ENCODE measurements at regions not wholly inside any gene's neighbourhood (a gene's known extent, or its start where the extent isn't known, plus 50 kb on each side); places are given as distances from the start of the nearest gene placed in this dataset.
"Not testable (repeated sequence)": the region's sequence is repeated elsewhere in the genome, so short reads cannot be mapped to it uniquely, and the experiment has no call there.

DNA sequence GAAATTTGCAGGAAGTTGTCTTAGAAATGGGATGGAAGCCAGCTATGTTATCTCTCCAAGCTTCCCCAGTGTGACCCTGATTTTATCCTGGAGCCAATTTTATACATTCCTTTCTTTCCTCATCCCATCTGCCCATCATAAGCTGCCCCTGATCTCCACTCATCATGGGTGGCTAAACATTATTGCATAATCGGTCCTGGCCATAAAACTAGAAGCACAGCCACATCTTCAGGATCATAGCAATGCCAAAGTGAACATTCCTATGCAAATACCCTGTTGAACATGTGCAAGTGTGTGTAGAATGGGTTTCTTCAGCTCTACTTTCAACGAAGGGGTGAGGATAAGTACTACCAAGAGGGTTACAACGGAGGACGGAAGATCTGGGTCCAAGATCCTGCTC, 50.6 kb upstream of the COG2 start:
- DNase-seq (ENCODE audit: low spot score), result no peak

- DNase-seq (ENCODE audit: low spot score), result no peak
These were observed 52.3 kb upstream of the COG2 start for GRCh38 chr1:230589951-230590350.

- no peak for DNase-seq (ENCODE audit: low spot score)
These were observed 53.9 kb upstream of the COG2 start for GRCh38 chr1:230588323-230588746.

DNA sequence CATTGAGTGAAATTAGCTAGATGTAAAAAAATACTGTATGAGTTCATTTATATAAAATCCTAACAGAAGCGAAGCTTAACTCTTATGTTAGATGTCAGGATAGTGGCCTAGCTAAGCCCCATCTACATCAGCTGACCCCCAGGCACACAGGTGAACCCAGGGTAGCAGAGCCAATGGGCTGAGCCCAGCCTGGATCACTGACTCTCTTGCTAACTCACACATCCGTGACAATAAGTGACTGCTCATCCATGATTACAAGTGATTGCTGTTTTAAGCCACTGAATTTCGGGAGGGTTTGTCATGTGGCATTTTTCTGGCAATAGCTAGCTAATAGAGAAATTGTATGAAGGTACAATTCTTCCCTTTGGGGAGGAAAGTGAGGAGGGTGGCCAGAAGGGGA, 55.2 kb upstream of the COG2 start:
- DNase-seq (ENCODE audit: low spot score), result no peak

DNA sequence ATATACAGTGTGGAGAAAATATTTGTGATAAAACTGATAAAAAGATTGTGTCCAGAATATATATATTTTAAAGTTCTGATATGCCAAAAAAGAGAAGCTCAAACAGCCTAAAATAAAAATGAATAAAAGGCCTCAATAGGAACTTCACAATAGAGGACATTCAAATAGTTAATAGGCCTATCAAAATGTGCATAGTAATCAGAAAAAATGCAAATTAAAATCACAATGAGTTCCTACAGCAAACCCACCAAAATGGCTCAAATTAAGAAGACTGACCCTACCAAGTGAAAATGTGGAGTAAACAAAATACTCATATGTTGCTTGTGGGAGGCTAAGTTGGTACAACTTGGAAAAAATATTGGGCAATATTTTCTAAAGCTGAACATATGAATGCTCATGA, 57.6 kb upstream of the COG2 start:
- DNase-seq (ENCODE audit: low spot score), result no peak

DNA sequence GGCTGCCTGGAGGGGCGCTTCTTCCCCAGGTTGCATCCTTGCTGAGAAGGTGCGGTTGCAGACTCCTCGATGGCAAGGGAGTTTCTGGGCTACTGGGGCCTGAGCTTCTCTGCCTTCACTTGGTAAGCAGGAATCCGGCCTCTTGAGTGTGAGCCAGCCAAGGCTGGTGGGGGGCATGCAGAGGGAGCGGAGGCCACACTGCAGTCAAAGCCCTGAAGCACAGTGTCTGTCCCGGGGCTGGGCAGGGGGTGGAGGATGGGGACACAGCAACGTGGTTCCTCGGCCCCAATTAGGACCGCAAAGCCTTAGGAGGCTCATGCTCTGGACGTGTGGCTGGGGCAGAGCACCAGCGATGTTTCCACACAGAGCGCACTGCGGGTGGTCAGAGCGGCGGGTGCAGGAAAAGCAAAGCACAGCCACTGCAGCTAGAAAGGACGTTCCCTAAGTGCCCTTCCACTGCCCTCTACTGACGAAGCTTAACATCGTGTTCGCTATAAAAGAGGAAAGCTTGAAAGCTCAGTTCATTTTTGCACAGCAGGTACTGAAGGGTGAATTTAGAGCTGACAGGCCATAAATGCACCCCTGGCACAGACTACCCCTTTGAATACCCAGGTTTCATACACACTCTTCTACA, 60.7 kb upstream of the COG2 start:
- no peak for DNase-seq (ENCODE audit: low spot score)

- no peak for DNase-seq (ENCODE audit: low spot score)
These were observed 63.7 kb upstream of the COG2 start for GRCh38 chr1:230578616-230579015.

DNA sequence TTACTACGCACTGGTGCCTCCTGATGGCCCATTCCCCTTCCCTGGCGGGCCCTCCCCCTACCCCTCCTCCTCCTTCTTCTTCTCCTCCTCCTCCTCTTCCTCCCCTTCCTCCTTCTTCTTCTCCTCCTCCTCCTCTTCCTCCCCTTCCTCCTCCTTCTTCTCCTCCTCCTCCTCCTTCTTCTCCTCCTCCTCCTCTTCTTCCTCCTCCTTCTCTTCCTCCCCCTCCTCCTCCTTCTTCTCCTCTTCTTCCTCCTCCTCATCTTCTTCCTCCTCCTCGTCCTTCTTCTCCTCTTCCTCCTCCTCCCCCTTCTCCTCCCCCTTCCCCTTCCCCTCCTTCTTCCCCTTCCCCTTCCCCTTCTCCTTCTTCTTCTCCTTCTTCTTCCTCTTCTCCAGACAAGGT, 64.7 kb upstream of the COG2 start:
- no peak for DNase-seq (ENCODE audit: low spot score)

GRCh38 chr1:230575886-230576500, 66.3 kb upstream of the COG2 start:
- DNase-seq (ENCODE audit: low spot score), result no peak

- DNase-seq (ENCODE audit: low spot score), result no peak
These were observed 67.8 kb upstream of the COG2 start for GRCh38 chr1:230574502-230574901.

- no peak for DNase-seq (ENCODE audit: low spot score)
These were observed 68.6 kb upstream of the COG2 start for GRCh38 chr1:230573658-230574057.

DNA sequence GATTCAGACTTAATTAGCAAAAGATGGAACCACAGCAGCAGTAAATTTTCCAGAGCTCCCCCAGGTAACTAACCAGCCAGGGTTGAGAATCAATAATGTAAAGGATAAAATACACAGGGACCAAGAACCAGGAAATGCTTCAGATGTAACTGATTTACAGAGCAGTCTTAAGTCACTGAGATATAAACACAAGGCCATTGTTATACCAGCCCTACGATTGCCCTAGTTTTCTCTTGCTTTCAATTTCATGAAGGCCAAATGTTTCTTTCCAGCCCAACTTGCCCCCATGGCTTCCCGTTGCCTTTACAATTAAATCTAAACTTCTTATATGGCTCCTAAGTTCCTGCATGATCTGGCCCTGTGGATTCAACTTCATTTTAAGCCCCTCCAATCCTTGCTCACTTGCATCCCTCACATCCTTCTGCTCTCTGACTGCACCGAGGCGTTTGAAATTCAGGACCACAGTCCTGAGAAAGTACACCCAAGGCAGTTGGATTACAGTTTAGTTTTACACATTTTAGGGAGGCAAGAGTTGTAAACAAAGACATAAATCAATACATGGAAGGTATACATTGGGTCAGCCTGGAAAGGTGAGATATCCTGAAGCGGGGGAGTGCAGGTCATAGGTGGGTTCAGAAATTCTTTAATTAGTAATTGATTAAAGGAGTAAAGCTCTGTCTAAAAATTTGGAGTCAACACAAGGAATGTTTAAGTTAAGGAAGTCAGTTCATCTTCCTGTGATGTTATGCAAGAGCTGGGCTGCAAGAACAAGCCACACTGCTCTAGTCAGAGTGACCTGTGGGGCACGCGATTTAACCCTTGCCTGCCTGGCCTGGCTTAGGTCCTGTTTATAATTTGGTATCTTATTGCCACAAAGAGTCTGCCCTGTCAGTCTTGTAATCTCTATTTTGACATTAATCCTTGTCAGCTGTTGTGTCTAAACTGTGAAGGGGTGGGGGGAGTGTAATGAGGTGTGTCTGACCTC, 69.9 kb upstream of the COG2 start:
- DNase-seq (ENCODE audit: low spot score), result no peak

DNA sequence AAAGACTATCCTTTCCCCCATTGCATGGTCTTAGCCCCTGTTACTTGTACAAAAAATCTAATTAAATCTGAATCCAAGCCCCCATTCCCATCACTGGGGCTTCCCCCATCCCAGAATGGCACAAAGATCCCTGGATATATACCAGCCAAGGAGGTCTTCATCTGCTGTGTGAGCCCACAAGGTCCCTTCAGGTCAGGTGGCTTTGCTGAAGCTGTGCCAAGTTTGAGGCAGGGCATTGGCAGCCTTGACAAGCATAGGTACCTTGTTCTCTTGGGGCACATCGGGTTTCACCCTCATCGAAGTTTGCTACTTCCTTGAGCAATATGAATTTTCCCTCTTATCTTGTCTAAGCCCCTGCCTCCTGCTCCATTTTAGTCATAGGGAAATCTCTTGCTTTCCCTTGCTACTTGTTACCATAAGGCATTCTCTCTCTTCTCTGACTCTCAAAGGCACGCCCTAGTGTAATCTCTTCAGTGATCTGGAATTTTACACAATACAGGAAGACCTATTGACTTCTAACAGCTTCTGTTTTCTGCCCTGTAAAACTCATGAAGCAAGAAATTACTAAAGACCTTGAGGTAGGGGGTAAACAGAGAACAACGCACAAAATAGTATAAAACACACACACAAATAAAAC, 71.4 kb upstream of the COG2 start:
- DNase-seq (ENCODE audit: low spot score), result no peak

GRCh38 chr1:230569201-230569600, 73.1 kb upstream of the COG2 start:
- no peak for DNase-seq (ENCODE audit: low spot score)

DNA sequence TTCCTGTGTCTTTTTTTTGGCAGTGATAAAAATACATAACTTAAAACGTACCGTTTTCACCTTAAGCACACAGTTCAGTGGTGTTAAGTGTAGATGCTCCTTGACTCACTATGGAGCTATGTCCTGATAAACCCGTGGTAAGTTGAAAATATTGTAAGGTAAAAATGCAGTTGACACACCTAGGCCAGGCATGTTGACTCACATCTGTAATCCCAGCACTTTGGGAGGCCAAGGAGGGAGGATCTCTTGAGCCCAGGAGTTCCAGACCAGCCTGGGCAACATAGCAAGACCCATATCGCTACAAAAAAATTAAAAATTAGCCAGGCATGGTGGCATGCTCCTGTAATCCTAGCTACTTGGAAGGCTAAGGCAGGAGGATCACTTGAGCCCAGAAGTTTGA, 73.6 kb upstream of the COG2 start:
- DNase-seq (ENCODE audit: low spot score), result no peak

DNA sequence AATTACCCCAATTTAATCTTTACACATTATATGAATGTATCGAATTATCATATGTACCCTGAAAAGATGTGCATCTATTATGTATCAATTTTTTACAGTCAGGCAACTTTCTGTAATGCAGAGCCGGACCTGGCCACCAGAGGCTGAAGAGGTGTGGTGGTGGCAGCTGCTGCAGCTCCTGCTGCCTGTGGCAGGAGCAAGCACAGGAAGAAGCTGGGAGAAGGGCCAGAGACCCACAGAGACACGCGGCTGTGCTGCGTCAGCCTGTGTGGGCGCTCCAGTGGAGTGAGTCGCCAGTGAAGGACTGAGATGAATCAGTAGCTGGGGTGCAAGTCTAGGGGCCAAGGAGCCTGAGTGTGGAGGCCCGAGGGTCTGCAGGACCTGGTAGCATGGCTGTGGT, 74.3 kb upstream of the COG2 start:
- DNase-seq (ENCODE audit: low spot score), result no peak

DNA sequence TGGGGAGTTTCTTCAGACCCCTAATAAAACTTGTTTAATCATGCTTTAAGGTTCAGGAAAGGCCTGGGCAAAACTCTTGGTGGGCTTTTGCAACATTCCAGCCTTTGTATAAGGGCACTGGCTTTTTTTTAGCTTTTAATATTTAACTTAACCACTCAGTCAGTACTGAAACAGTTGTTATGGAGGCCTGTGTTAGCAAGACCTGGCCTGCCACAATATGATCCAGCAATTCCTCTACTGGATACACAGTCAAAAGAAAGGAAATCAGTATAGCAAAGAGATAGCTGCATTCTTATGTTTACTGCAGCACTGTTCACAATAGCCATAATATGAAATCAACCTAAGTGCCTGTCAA, 75.1 kb upstream of the COG2 start:
- DNase-seq (ENCODE audit: low spot score), result no peak

DNA sequence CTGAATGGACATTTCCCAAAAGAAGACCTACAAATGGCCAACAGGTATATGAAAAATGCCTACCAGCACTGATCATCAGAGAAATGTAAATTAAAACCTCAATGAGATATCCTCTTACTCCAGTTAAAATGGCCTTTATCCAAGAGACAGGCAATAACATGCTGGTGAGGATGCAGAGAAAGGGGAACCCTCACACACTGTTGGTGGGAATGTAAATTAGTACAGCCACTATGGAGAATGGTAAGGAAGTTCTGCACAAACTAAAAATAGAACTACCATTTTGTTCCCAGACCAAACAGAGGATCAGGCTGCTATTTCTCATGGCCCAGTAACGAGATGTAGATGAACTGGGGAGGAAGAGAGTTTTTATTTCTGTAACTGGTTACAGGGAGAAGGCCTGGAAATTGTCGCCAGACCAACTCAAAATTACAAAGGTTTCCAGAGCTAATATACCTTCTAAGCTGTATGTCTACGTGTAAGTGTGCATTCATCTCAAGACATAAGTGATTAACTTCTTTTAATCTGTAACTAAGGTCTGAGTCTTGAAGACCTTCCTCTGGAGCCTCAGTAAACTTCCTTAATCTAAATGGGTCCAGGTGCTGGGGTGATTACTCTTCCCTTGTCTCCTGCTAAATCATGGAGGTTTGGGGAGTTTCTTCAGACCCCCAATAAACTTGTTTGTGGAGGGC, 75.6 kb upstream of the COG2 start:
- DNase-seq (ENCODE audit: low spot score), result not testable (repeated sequence)

DNA sequence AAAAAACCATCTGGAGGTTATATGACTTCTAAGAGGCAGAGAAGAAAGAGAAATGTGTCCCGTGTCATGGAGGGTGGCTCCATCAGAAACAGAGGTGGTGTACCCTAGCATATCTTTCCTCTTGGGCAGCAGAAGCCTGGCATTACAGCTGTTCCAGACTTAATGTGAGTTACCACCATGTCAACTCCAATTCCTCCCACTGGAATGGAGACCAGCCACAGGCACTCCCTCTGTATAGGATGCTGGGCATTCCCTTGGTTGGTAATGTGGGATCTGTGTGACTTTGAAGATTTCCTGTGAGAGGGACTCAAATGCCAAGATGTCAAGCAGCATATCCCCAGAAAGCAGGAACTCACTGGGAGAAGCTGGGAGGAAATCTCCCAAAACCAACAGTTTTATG, 77.1 kb upstream of the COG2 start:
- DNase-seq (ENCODE audit: low spot score), result no peak

GRCh38 chr1:230563591-230563990, 78.7 kb upstream of the COG2 start:
- no peak for DNase-seq (ENCODE audit: low spot score)

DNA sequence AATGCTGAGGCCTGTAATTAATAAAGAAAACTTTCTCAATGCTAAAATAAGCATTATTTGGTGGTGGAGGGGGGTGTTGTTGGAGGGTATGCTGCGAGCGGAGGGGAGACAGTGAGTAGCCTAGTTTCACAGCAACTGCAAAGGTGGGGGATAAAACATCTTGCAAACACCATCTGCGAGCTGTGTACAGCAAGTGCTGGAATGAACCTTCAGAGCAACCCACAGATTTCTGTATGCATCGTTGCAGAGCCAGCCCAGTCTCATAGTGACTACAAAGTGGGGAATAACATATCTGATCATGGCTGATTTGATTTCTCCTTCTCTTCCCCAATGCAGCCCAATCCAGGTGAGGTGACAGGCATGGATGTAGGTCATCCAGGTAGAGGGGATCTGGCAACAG, 80.7 kb upstream of the COG2 start:
- DNase-seq (ENCODE audit: low spot score), result no peak

DNA sequence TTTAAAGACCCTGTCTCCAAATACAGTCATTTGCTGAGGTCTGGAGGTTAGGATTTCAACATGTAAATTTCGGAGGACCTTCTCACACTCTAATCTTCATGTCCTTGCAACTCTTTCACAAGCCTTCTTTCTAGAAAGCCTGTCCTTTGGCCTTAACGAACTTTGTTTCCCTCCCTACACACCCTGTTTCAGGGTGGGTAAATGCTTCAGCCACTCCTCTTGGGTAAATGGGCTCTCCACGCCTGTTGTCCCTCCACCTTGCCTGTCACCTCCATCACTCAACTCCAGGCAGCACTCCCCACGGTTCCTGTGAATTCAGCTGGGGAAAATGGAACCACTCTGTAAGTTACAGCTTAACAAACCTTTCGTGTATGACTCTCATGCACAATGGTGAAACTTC, 84.0 kb upstream of the COG2 start:
- no peak for DNase-seq (ENCODE audit: low spot score)
